Motor neuron (in vitro differentiated cells): ENCODE measurements at regions not wholly inside any gene's neighbourhood (a gene's known extent, or its start where the extent isn't known, plus 50 kb on each side); places are given as distances from the start of the nearest gene placed in this dataset.

ENCODE experiments used
- ATAC-seq, 8 experiments: fragments of 200-7000 bp; cut with Tn5 transposase; replicated peaks in 6 of 8; 2 replicates each; pipeline ENCODE4 v1.8.0; 2021; ENCODE audit warnings: mild to moderate bottlenecking in 8 of 8, moderate library complexity in 8 of 8
- H3K27ac ChIP-seq, 2 donors: fragments of 250-450 bp; sonication (Bioruptor Pico); 2 replicates each; pipeline ENCODE4 v1.9.0; 2021; ENCODE audit warnings: antibody characterized with exemption in 2 of 2, mild to moderate bottlenecking in 2 of 2, moderate library complexity in 1 of 2
- H3K4me1 ChIP-seq, 2 donors: fragments of 250-450 bp; sonication (Bioruptor Pico); replicated peaks in 1 of 2; 2 replicates each; pipeline ENCODE4 v1.6.1; 2021; ENCODE audit warnings: antibody characterized with exemption in 2 of 2, mild to moderate bottlenecking in 2 of 2, moderate library complexity in 1 of 2
- H3K4me3 ChIP-seq, 5 donors: fragments of 250-450 bp; sonication (Bioruptor Pico); 2 replicates each; pipeline ENCODE4 v1.9.0; 2021; ENCODE audit warnings: antibody characterized with exemption in 5 of 5, mild to moderate bottlenecking in 5 of 5, moderate library complexity in 4 of 5
- WGBS, 10 experiments: fragments of 450-650 bp; shearing (Covaris generic); methylation state at CpG; one replicate each; pipeline ENCODE4 v1.0.0; 2022; 5-methylcytosine and 5-hydroxymethylcytosine counted together
- in situ Hi-C, 9 experiments: fragments of 400-800 bp; cut with MboI; loops; one replicate each; pipeline ENCODE4 v1.15.0; 2021; ENCODE audit warnings: low sequenced_read_pairs in 9 of 9, low pct_unique_long_range_greater_than_20kb in 2 of 9; ENCODE audit not compliant: unreplicated experiment in 9 of 9

DNA sequence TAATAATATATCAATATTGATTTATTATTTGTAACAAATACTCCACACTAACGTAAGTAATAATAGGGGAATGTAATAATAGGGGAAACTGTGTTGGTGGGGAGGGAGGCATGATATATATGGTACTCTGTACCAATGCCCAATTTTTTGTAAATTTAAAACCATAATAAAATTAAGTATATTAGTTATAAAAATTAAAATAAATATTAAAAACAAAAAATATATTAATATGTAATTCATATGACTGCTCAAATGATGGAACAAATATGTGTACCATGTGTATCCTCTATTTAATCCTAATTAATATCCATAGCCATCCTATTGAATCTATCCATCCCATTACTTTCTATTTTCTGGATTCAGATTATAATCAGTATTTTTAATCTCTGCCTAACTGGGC, 578.0 kb downstream of the KCNA4 start:
- Histone ChIP-seq H3K4me1 (no peaks in the 10 kb centered on the region), H3K27ac (no peak overlapping the region), H3K4me3 (no peak overlapping the region)
- in situ Hi-C loops = loop anchor here in 5 of 9 experiments (25.0 kb wide), 4 partner anchors 748 to 1473 kb away; partner anchors contain the start of gene ARL14EP (in 1 of the 5)
- no peak for ATAC-seq
- 0 to 100% (median 87%) methylated on average over 1 of the region's 1 CpG for WGBS, 10 experiments

- WGBS, 10 experiments = 0 to 67% (median 14%) methylated on average over 1 of the region's 1 CpG; no CpG with 5 or more reads in 7 of the 10 experiments
- H3K4me1 ChIP-seq = no peaks in the 10 kb centered on the region
- no peak overlapping the region for H3K27ac ChIP-seq
- no peak for ATAC-seq
- no peak overlapping the region for H3K4me3 ChIP-seq
- in situ Hi-C loops = loop anchor here in 5 of 9 experiments (25.0 kb wide), 4 partner anchors 752 to 1477 kb away; partner anchors contain the start of gene ARL14EP (in 1 of the 5)
Observed at GRCh38 chr11:29435421-29435820, 581.4 kb downstream of the KCNA4 start.

GRCh38 chr11:29432719-29433325, 584.0 kb downstream of the KCNA4 start:
- Histone ChIP-seq H3K27ac (no peak overlapping the region), H3K4me3 (no peak overlapping the region), H3K4me1 (no peaks in the 10 kb centered on the region)
- ATAC-seq = peak in 1 of 8 experiments; percentile 18
- in situ Hi-C loops = loop anchor here in 5 of 9 experiments (25.0 kb wide), 4 partner anchors 754 to 1479 kb away; partner anchors contain the start of gene ARL14EP (in 1 of the 5)
- 0 to 60% (median 31%) methylated on average over 1 to 3 of the region's 3 CpGs for WGBS, 10 experiments

DNA sequence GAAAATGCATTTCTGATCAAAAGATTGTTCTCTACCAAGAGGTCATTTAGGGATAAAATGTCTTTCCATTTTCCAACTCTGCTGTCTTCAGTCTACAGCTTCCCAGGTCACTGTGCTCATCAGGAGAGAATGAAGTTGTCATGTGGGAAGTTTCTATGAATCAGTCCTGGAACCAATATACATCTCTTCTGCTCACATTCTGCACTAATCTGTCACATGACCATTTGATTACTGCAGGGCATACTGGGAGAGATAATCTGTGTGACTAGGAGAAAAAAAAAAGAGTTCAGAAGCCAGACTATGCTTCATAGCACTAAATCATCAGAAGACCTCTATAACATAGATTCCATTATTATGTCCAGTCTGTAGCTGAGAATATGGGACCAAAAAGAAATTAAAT, 611.5 kb downstream of the KCNA4 start:
- no peak overlapping the region for H3K27ac ChIP-seq
- H3K4me3 ChIP-seq = no peak overlapping the region
- ATAC-seq = no peak
- peaks cover 0 to 2% of the 10 kb centered on the region in 2 donors for H3K4me1 ChIP-seq
- in situ Hi-C loops = no loop called here

- no peak overlapping the region for H3K4me3 ChIP-seq
- no peaks in the 10 kb centered on the region for H3K4me1 ChIP-seq
- in situ Hi-C loops = no loop called here
- 14 to 100% (median 72%) methylated on average over 1 to 3 of the region's 3 CpGs; no CpG with 5 or more reads in 3 of the 10 experiments for WGBS, 10 experiments
- H3K27ac ChIP-seq = no peak overlapping the region
- ATAC-seq = no peak
Observed at GRCh38 chr11:29395555-29396072, 621.2 kb downstream of the KCNA4 start.

- no peak overlapping the region for H3K27ac ChIP-seq
- ATAC-seq = no peak
- H3K4me3 ChIP-seq = no peak overlapping the region
- no peaks in the 10 kb centered on the region for H3K4me1 ChIP-seq
- in situ Hi-C loops = no loop called here
- WGBS, 10 experiments = 0 to 100% (median 54%) methylated on average over 1 of the region's 1 CpG; no CpG with 5 or more reads in 2 of the 10 experiments
Observed at GRCh38 chr11:29389793-29390192, 627.0 kb downstream of the KCNA4 start.

DNA sequence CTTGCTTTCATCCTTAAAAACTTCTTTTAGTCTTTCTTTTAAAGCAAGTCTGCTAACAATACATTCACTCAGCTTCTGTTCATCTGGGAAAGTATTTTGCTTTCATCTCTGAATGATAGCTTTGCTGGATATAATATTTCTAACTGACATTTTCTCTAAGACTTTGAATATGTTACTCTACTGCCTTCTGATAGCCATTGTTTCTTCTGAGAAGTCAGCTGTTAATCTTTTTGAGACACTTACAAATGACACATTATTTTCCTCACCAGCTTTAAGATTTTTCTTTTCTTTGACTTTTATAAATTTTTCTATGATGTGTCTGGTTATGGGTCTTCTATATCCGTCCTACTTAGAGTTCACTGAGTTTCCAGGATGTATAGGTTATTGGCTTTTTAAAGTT, 643.1 kb downstream of the KCNA4 start:
- Histone ChIP-seq H3K27ac (no peak overlapping the region), H3K4me3 (no peak overlapping the region), H3K4me1 (no peaks in the 10 kb centered on the region)
- no peak for ATAC-seq
- 0 to 100% (median 40%) methylated on average over 1 of the region's 1 CpG; no CpG with 5 or more reads in 1 of the 10 experiments for WGBS, 10 experiments
- in situ Hi-C loops = no loop called here

- Histone ChIP-seq H3K4me1 (peaks cover 0 to 4% of the 10 kb centered on the region in 2 donors), H3K4me3 (no peak overlapping the region), H3K27ac (no peak overlapping the region)
- in situ Hi-C loops = no loop called here
- 26 to 100% (median 69%) methylated on average over 1 to 5 of the region's 5 CpGs for WGBS, 10 experiments
- no peak for ATAC-seq
Observed at GRCh38 chr11:29368126-29368525, 648.7 kb downstream of the KCNA4 start.

DNA sequence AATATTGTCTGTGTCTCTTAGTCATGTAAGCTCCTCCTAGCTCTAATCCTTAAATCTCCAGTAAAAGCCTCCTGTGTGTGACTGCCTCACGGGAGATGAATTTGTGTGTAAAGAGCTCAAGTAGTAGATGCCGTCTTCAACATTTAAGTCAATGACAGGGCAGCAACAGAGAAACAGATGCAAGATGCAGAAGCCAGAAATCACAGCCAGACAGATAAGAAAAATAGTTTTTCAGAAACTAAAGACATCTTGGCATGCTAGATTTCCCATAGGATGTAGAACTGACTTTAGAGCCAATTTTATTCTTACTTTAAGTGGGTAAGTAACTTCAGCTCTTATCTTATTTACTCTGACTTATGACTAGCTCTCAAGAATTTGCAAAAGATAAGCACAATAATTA, 652.8 kb downstream of the KCNA4 start:
- Histone ChIP-seq H3K4me1 (peaks cover 0 to 9% of the 10 kb centered on the region in 2 donors), H3K4me3 (no peak overlapping the region), H3K27ac (no peak overlapping the region)
- 8 to 92% (median 55%) methylated on average over 1 to 2 of the region's 2 CpGs; no CpG with 5 or more reads in 3 of the 10 experiments for WGBS, 10 experiments
- in situ Hi-C loops = no loop called here
- no peak for ATAC-seq

DNA sequence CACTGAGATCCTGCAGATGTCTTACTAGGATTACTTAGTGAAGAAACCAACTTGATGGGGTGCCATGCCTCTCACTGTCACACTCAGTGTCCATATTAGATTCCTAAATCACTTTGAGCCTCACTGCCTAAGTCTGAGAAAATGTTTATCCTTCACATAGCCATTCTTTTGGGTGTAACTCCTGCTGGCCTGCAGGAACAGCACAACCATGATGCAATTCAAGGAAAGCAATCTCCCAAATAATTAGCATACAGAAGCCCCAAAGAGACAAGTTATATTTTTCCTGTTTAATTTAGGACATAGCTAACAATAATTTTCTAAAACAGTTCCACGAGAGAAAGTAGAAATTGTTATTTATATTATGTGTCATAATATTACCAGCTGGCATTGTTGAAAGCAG, 655.5 kb downstream of the KCNA4 start:
- Histone ChIP-seq H3K27ac (no peak overlapping the region), H3K4me1 (peaks cover 0 to 9% of the 10 kb centered on the region in 2 donors), H3K4me3 (no peak overlapping the region)
- peak in 2 of 8 experiments; percentile 64 to 84 for ATAC-seq
- WGBS, 10 experiments = 0 to 89% (median 51%) methylated on average over 1 of the region's 1 CpG; no CpG with 5 or more reads in 2 of the 10 experiments
- in situ Hi-C loops = no loop called here

DNA sequence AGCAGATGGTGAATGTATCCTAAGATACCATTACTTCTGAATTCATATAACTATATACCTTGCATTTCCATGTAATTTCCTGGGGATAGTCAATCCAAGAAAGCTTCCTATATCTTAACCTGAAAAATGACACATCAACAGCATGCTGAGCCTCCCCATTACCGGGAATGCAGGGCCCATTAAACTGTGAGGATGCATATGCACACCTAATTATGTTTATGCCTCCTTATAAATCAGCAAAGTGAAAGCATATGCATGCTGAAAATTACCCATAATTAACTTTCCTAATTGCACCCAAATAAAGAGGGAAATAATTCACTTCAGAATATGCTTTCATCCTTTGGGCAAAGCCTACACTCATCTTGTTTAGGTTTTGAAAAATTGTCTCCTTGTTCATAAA, 663.0 kb downstream of the KCNA4 start:
- WGBS, 10 experiments = 0 to 67% (median 0%) methylated on average over 1 of the region's 1 CpG; no CpG with 5 or more reads in 5 of the 10 experiments
- Histone ChIP-seq H3K27ac (no peak overlapping the region), H3K4me1 (peaks cover 0 to 19% of the 10 kb centered on the region in 2 donors), H3K4me3 (no peak overlapping the region)
- peak in 6 of 8 experiments; percentile 13 to 59 (median 38) for ATAC-seq
- in situ Hi-C loops = no loop called here

DNA sequence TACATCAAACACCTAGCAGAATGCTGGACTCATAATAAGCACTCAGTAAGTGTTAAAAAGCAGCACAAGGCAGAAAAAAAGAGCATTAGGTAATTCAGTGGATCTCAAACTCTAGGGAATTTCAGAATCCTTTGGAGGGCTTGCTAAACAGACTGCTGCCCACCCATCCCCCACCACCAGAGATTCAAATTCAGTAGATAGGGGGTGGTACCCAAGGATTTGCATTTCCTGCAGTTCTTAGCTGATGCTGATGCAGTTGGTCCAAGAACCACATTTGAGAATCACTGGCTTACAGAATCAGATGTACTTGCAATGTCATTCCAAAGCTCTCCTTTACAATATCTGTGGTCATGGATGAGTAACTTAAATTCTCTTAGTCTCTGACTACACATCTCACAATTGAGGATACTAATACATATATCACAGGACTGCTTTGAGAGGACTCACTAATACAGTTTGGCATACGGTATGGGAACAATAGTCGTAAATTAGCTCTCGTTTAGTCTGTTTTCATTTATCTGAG, 664.5 kb downstream of the KCNA4 start:
- no peak for ATAC-seq
- no peak overlapping the region for H3K27ac ChIP-seq
- WGBS, 10 experiments = 4 to 100% (median 79%) methylated on average over 1 to 3 of the region's 3 CpGs; no CpG with 5 or more reads in 2 of the 10 experiments
- no peak overlapping the region for H3K4me3 ChIP-seq
- peaks cover 0 to 19% of the 10 kb centered on the region in 2 donors for H3K4me1 ChIP-seq
- in situ Hi-C loops = no loop called here

DNA sequence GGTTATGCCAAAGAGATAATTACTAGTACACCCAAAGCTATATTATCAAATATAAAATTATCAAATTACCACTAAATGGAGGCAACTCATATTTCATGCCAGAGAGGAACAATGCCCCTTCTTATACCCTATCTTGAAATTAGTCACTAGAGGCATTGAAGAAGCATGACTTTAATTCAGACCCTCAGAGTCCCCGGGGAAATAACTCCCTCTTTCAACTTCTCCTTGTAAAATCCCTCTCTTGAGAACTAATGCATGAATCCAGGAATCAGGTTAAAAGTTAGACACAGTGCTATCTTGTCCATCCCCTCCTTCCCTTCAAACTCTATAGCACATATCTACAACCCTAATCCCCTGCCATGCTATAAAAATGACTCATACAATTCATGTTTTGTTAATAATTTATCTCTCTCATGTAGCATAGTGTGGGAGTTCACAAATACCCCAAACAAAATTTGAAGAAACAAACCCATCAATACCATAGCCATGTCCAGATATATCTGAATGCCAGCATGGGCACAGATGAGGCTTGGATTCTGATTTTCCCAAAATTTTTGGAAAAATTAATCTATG, 665.4 kb downstream of the KCNA4 start:
- no peak for ATAC-seq
- 0 to 82% (median 17%) methylated on average over 1 of the region's 1 CpG; no CpG with 5 or more reads in 5 of the 10 experiments for WGBS, 10 experiments
- Histone ChIP-seq H3K4me1 (peaks cover 0 to 19% of the 10 kb centered on the region in 2 donors), H3K27ac (no peak overlapping the region), H3K4me3 (no peak overlapping the region)
- in situ Hi-C loops = no loop called here
